Endothelial cell (in vitro differentiated cells): ENCODE measurements at regions not wholly inside any gene's neighbourhood (a gene's known extent, or its start where the extent isn't known, plus 50 kb on each side); places are given as distances from the start of the nearest gene placed in this dataset.

ENCODE experiments used
- DNase-seq: peaks from one replicate; pipeline ENCODE4 v3.0.0; 2021; ENCODE audit warnings: low spot score
- H3K27ac Mint-ChIP-seq: one replicate; pipeline ENCODE4 v1.8.0; 2021; ENCODE audit warnings: mixed read lengths, inconsistent platforms; ENCODE audit not compliant: unreplicated experiment
- H3K27me3 Mint-ChIP-seq: one replicate; pipeline ENCODE4 v1.8.0; 2021; ENCODE audit warnings: mild to moderate bottlenecking, moderate library complexity, mixed read lengths, inconsistent platforms; ENCODE audit not compliant: unreplicated experiment
- H3K36me3 Mint-ChIP-seq: one replicate; pipeline ENCODE4 v1.8.0; 2021; ENCODE audit warnings: mild to moderate bottlenecking, low read depth, mixed read lengths, inconsistent platforms; ENCODE audit not compliant: unreplicated experiment
- H3K4me1 Mint-ChIP-seq: one replicate; pipeline ENCODE4 v1.8.0; 2021; ENCODE audit warnings: mild to moderate bottlenecking, mixed read lengths, inconsistent platforms; ENCODE audit not compliant: unreplicated experiment
- H3K4me3 Mint-ChIP-seq: one replicate; pipeline ENCODE4 v1.8.0; 2021; ENCODE audit warnings: mild to moderate bottlenecking, mixed read lengths, inconsistent platforms; ENCODE audit not compliant: unreplicated experiment
- H3K9me3 Mint-ChIP-seq: one replicate; pipeline ENCODE4 v1.8.0; 2021; ENCODE audit warnings: mixed read lengths, inconsistent platforms; ENCODE audit not compliant: unreplicated experiment
- CTCF ChIP-seq: fragments of 200-600 bp; sonication (generic); IDR thresholded peaks from one replicate; pipeline ENCODE4 v1.5.0; 2021; ENCODE audit warnings: antibody characterized with exemption; ENCODE audit not compliant: unreplicated experiment

- Mint-ChIP-seq H3K36me3 (no peaks in the 10 kb centered on the region), H3K4me1 (no peaks in the 10 kb centered on the region)
- DNase-seq = no peak
Observed at GRCh38 chr18:3380384-3380961, 69.5 kb upstream of the TGIF1 start.

GRCh38 chr18:3383381-3383915 is 66.5 kb upstream of the TGIF1 start:
- Mint-ChIP-seq H3K27me3 (no peaks in the 10 kb centered on the region), H3K27ac (no peak overlapping the region), H3K4me1 (no peaks in the 10 kb centered on the region), H3K9me3 (no peaks in the 10 kb centered on the region), H3K36me3 (no peaks in the 10 kb centered on the region), H3K4me3 (no peak overlapping the region)
- no peak for DNase-seq
- no peak for TF ChIP-seq CTCF

More at GRCh38 chr18:3380384-3380961, 69.5 kb upstream of the TGIF1 start:
- TF ChIP-seq CTCF = no peak
- H3K9me3 Mint-ChIP-seq = no peaks in the 10 kb centered on the region
- H3K27ac Mint-ChIP-seq = no peak overlapping the region
- peaks cover 2% of the 10 kb centered on the region for H3K27me3 Mint-ChIP-seq
- H3K4me3 Mint-ChIP-seq = no peak overlapping the region

GRCh38 chr18:3384664-3385563 is 65.1 kb upstream of the TGIF1 start:
- DNase-seq = no peak
- Mint-ChIP-seq H3K4me1 (no peaks in the 10 kb centered on the region), H3K9me3 (no peaks in the 10 kb centered on the region), H3K4me3 (no peak overlapping the region), H3K27me3 (no peaks in the 10 kb centered on the region), H3K36me3 (no peaks in the 10 kb centered on the region), H3K27ac (no peak overlapping the region)
- TF ChIP-seq CTCF = no peak

- Mint-ChIP-seq H3K27me3 (no peaks in the 10 kb centered on the region), H3K4me1 (no peaks in the 10 kb centered on the region), H3K9me3 (no peaks in the 10 kb centered on the region), H3K27ac (no peak overlapping the region), H3K36me3 (no peaks in the 10 kb centered on the region), H3K4me3 (no peak overlapping the region)
- no peak for TF ChIP-seq CTCF
- DNase-seq = no peak
Observed at GRCh38 chr18:3388323-3388722, 61.6 kb upstream of the TGIF1 start.

- no peak overlapping the region for H3K4me3 Mint-ChIP-seq
- H3K4me1 Mint-ChIP-seq = no peaks in the 10 kb centered on the region
Observed at GRCh38 chr18:3388980-3389379, 61.0 kb upstream of the TGIF1 start.

More at GRCh38 chr18:3388980-3389379, 61.0 kb upstream of the TGIF1 start:
- no peak for DNase-seq
- Mint-ChIP-seq H3K27me3 (peaks cover under 1% of the 10 kb centered on the region), H3K27ac (no peak overlapping the region), H3K36me3 (no peaks in the 10 kb centered on the region), H3K9me3 (no peaks in the 10 kb centered on the region)
- no peak for TF ChIP-seq CTCF
